H9 (cell line): ENCODE measurements at regions not wholly inside any gene's neighbourhood (a gene's known extent, or its start where the extent isn't known, plus 50 kb on each side); places are given as distances from the start of the nearest gene placed in this dataset.

Experiments used
- DNase-seq: peaks from one replicate; pipeline ENCODE4 v3.0.0-alpha.2; 2017
- H2AFZ ChIP-seq: one replicate; pipeline ENCODE4 v1.6.1; 2013; ENCODE audit warnings: mild to moderate bottlenecking, low read length, control low read depth, moderate library complexity
- H2AK5ac ChIP-seq: 2 replicates; pipeline ENCODE4 v1.6.1; 2013; ENCODE audit warnings: low read length, control low read depth, mixed read lengths; ENCODE audit not compliant: insufficient read length
- H2BK120ac ChIP-seq: one replicate; pipeline ENCODE4 v1.6.1; 2013; ENCODE audit warnings: low read depth, mild to moderate bottlenecking, low read length, control low read depth, inconsistent platforms; ENCODE audit not compliant: poor library complexity, severe bottlenecking
- H2BK12ac ChIP-seq: 2 replicates; pipeline ENCODE4 v1.6.1; 2013; ENCODE audit warnings: low read length, control low read depth, mixed read lengths, low read depth; ENCODE audit not compliant: insufficient read length
- H2BK15ac ChIP-seq: 2 replicates; pipeline ENCODE4 v1.6.1; 2013; ENCODE audit warnings: low read depth, low read length, control low read depth
- H2BK20ac ChIP-seq: one replicate; pipeline ENCODE4 v1.6.1; 2013; ENCODE audit warnings: low read depth, mild to moderate bottlenecking, low read length, control low read depth, inconsistent platforms; ENCODE audit not compliant: poor library complexity, severe bottlenecking
- H2BK5ac ChIP-seq: 2 replicates; pipeline ENCODE4 v1.6.1; 2013; ENCODE audit warnings: low read length, control low read depth, mixed read lengths; ENCODE audit not compliant: insufficient read length
- H3K14ac ChIP-seq: 2 replicates; pipeline ENCODE4 v1.6.1; 2013; ENCODE audit warnings: low read length, control low read depth; ENCODE audit not compliant: insufficient read depth
- H3K18ac ChIP-seq: 2 replicates; pipeline ENCODE4 v1.6.1; 2013; ENCODE audit warnings: low read depth, mild to moderate bottlenecking, mixed read lengths, low read length, control low read depth; ENCODE audit not compliant: insufficient read length
- H3K23ac ChIP-seq: 2 replicates; pipeline ENCODE4 v1.6.1; 2013; ENCODE audit warnings: low read length, control low read depth, mixed read lengths, low read depth; ENCODE audit not compliant: insufficient read length
- H3K23me2 ChIP-seq: 2 replicates; pipeline ENCODE4 v1.6.1; 2013; ENCODE audit warnings: low read depth, mild to moderate bottlenecking, mixed read lengths, low read length, control low read depth; ENCODE audit not compliant: insufficient read length, poor library complexity, severe bottlenecking
- H3K27ac ChIP-seq: 2 replicates; pipeline ENCODE4 v1.5.1; 2013; ENCODE audit warnings: low read length, control low read depth, mixed read lengths, low read depth; ENCODE audit not compliant: insufficient read length
- H3K27me3 ChIP-seq: 2 replicates; pipeline ENCODE4 v1.6.1; 2013; ENCODE audit warnings: low read length, control low read depth, inconsistent platforms; ENCODE audit not compliant: insufficient read depth
- H3K4ac ChIP-seq: 2 replicates; pipeline ENCODE4 v1.6.1; 2013; ENCODE audit warnings: low read depth, mild to moderate bottlenecking, control low read depth, inconsistent platforms, low read length, moderate library complexity
- H3K4me1 ChIP-seq: 2 replicates; pipeline ENCODE4 v1.6.1; 2013; ENCODE audit warnings: low read length, control low read depth, inconsistent platforms; ENCODE audit not compliant: insufficient read depth
- H3K4me2 ChIP-seq: 2 replicates; pipeline ENCODE4 v1.6.1; 2013; ENCODE audit warnings: low read length, control low read depth, mixed read lengths; ENCODE audit not compliant: insufficient read length, insufficient read depth
- H3K56ac ChIP-seq: 2 replicates; pipeline ENCODE4 v1.6.1; 2013; ENCODE audit warnings: low read depth, mild to moderate bottlenecking, mixed read lengths, low read length, control low read depth; ENCODE audit not compliant: insufficient read length
- H3K79me1 ChIP-seq: 2 replicates; pipeline ENCODE4 v1.6.1; 2013; ENCODE audit warnings: low read depth, mild to moderate bottlenecking, moderate library complexity, low read length, control low read depth, inconsistent platforms; ENCODE audit not compliant: insufficient read depth, poor library complexity, severe bottlenecking
- H3K79me2 ChIP-seq: 2 replicates; pipeline ENCODE4 v1.6.1; 2013; ENCODE audit warnings: low read length, control low read depth, inconsistent platforms; ENCODE audit not compliant: insufficient read depth
- H3K9ac ChIP-seq: 2 replicates; pipeline ENCODE4 v1.6.1; 2013; ENCODE audit warnings: low read length, control low read depth, mixed read lengths; ENCODE audit not compliant: insufficient read length; ENCODE audit errors: extremely low read depth
- H3K9me3 ChIP-seq: one replicate; pipeline ENCODE4 v1.6.1; 2013; ENCODE audit warnings: low read depth, low read length, inconsistent platforms; ENCODE audit not compliant: control insufficient read depth
- H3T11ph ChIP-seq: one replicate; pipeline ENCODE4 v1.6.1; 2013; ENCODE audit warnings: mild to moderate bottlenecking, low read length, control low read depth, inconsistent platforms
- H4K20me1 ChIP-seq: one replicate; pipeline ENCODE4 v1.6.1; 2013; ENCODE audit not compliant: control insufficient read depth, insufficient read length, insufficient read depth
- H4K5ac ChIP-seq: 2 replicates; pipeline ENCODE4 v1.6.1; 2013; ENCODE audit warnings: low read depth, mild to moderate bottlenecking, mixed read lengths, low read length, control low read depth; ENCODE audit not compliant: insufficient read length
- H4K8ac ChIP-seq: replicated peaks from 2 replicates; pipeline ENCODE4 v1.6.1; 2013; ENCODE audit warnings: low read length, control low read depth, mixed read lengths, low read depth; ENCODE audit not compliant: insufficient read length
- H4K91ac ChIP-seq: 2 replicates; pipeline ENCODE4 v1.6.1; 2013; ENCODE audit warnings: low read depth, mild to moderate bottlenecking, moderate library complexity, mixed read lengths, low read length, control low read depth; ENCODE audit not compliant: insufficient read length
- H3K27ac Mint-ChIP-seq, 3 experiments: 2 replicates in 2 of 3; 3 replicates in 1 of 3; pipeline ENCODE4 v1.8.0; 2020 to 2021; ENCODE audit warnings: mixed read lengths in 3 of 3, mild to moderate bottlenecking in 1 of 3, moderate library complexity in 1 of 3
- H3K27me3 Mint-ChIP-seq: 2 replicates; pipeline ENCODE4 v1.8.0; 2021; ENCODE audit warnings: low read depth, mild to moderate bottlenecking, moderate library complexity, mixed read lengths
- H3K36me3 Mint-ChIP-seq, 3 experiments: 2 replicates in 2 of 3; 3 replicates in 1 of 3; pipeline ENCODE4 v1.8.0; 2020 to 2021; ENCODE audit warnings: low read depth in 3 of 3, mixed read lengths in 3 of 3; ENCODE audit not compliant: insufficient read depth in 1 of 3
- H3K4me1 Mint-ChIP-seq, 2 experiments: 2 replicates each; pipeline ENCODE4 v1.8.0; 2020; ENCODE audit warnings: mixed read lengths in 2 of 2
- H3K4me3 Mint-ChIP-seq, 2 experiments: 2 replicates in 1 of 2; 3 replicates in 1 of 2; pipeline ENCODE4 v1.8.0; 2020 to 2021; ENCODE audit warnings: mild to moderate bottlenecking in 2 of 2, mixed read lengths in 2 of 2, moderate library complexity in 1 of 2
- H3K9me3 Mint-ChIP-seq, 2 experiments: 2 replicates in 1 of 2; 3 replicates in 1 of 2; pipeline ENCODE4 v1.8.0; 2020; ENCODE audit warnings: mild to moderate bottlenecking in 2 of 2, mixed read lengths in 2 of 2, moderate library complexity in 1 of 2
- WGBS: extraction: QIAGEN DNeasy Blood & Tissue Kit; methylation state at CpG from one replicate; pipeline ENCODE4 v1.1.7; 2013; ENCODE audit warnings: missing lambda C conversion rate, low lambda C conversion rate, mixed read lengths; ENCODE audit not compliant: insufficient read length; ENCODE audit errors: extremely low coverage; 5-methylcytosine and 5-hydroxymethylcytosine counted together
- TF ChIP-seq, protein P1 (sequence below): fragments of 200-600 bp; sonication (generic); conservative IDR thresholded peaks from 3 replicates; pipeline ENCODE4 v1.8.0; 2021; ENCODE audit warnings: antibody characterized with exemption, mild to moderate bottlenecking

GRCh38 chr9:90129446-90129845 lies 513.2 kb downstream of the DIRAS2 start:
- Histone ChIP-seq H3K18ac (no peak overlapping the region), H3K4ac (no peak overlapping the region), H2BK20ac (no peak overlapping the region), H3T11ph (no peak overlapping the region), H3K4me2 (no peak overlapping the region), H4K5ac (no peak overlapping the region), H2AFZ (no peak overlapping the region), H3K9me3 (no peaks in the 10 kb centered on the region), H3K23ac (no peak overlapping the region), H2BK120ac (no peak overlapping the region), H4K20me1 (no peaks in the 10 kb centered on the region), H2AK5ac (no peak overlapping the region), H3K14ac (no peak overlapping the region), H4K8ac (no peak overlapping the region), H2BK5ac (no peak overlapping the region), H3K27me3 (no peaks in the 10 kb centered on the region), H3K27ac (no peak overlapping the region), H4K91ac (no peak overlapping the region), H2BK12ac (no peak overlapping the region), H3K23me2 (no peaks in the 10 kb centered on the region), H3K79me1 (no peaks in the 10 kb centered on the region), H3K9ac (no peak overlapping the region), H3K4me1 (no peaks in the 10 kb centered on the region), H2BK15ac (no peak overlapping the region), H3K56ac (no peak overlapping the region), H3K79me2 (no peaks in the 10 kb centered on the region)
- no peak for DNase-seq
- Mint-ChIP-seq H3K4me1 (peaks cover 0 to 6% of the 10 kb centered on the region in 2 experiments; a peak in 2 of 4 replicates), H3K9me3 (peaks cover 0 to 3% of the 10 kb centered on the region in 2 experiments; a peak in 2 of 5 replicates), H3K27me3 (peaks cover 13% of the 10 kb centered on the region), H3K36me3 (peaks cover 0 to under 1% (median 0%) of the 10 kb centered on the region in 3 experiments; a peak in 3 of 7 replicates), H3K4me3 (no peak overlapping the region), H3K27ac (no peak overlapping the region)
- TF ChIP-seq, protein P1, sequence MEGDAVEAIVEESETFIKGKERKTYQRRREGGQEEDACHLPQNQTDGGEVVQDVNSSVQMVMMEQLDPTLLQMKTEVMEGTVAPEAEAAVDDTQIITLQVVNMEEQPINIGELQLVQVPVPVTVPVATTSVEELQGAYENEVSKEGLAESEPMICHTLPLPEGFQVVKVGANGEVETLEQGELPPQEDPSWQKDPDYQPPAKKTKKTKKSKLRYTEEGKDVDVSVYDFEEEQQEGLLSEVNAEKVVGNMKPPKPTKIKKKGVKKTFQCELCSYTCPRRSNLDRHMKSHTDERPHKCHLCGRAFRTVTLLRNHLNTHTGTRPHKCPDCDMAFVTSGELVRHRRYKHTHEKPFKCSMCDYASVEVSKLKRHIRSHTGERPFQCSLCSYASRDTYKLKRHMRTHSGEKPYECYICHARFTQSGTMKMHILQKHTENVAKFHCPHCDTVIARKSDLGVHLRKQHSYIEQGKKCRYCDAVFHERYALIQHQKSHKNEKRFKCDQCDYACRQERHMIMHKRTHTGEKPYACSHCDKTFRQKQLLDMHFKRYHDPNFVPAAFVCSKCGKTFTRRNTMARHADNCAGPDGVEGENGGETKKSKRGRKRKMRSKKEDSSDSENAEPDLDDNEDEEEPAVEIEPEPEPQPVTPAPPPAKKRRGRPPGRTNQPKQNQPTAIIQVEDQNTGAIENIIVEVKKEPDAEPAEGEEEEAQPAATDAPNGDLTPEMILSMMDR, result no peak
- WGBS, result no CpG with 5 or more reads among the region's 4 CpGs
